OCI-LY3 (cell line): ENCODE measurements at regions not wholly inside any gene's neighbourhood (a gene's known extent, or its start where the extent isn't known, plus 50 kb on each side); places are given as distances from the start of the nearest gene placed in this dataset.

Experiments used
- EZH2phosphoT487 ChIP-seq: fragments of 200-600 bp; shearing (Covaris generic); IDR thresholded peaks from 2 replicates; pipeline ENCODE4 v1.6.1; 2018; ENCODE audit warnings: antibody characterized with exemption, mixed run types, low read depth
- TF ChIP-seq, protein P1 (sequence below): fragments of 200-600, 300-600 bp; sonication (generic); IDR thresholded peaks from 2 replicates; pipeline ENCODE4 v1.5.1; 2014; ENCODE audit warnings: antibody characterized with exemption, low read length, low read depth

DNA sequence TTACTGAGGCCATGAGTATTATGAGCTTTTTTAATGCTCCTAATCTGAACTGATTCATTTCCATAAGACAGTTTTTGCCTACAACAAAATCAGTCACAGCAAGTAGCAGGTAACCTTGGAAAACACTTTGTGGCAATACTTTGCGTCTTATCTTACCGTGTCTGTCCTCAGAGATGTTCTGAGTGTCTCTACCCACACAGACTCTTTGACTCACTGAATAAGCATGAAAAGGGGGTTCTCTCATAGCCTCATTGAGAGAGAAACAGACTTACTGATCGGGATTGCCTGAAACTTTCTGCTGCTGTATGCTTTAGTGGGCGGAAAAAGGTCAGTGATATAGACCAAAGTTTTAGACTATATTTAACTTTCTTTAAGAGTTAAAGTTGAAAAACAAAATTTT is 92.6 kb downstream of the MYL12B start:
- TF ChIP-seq, protein P1, sequence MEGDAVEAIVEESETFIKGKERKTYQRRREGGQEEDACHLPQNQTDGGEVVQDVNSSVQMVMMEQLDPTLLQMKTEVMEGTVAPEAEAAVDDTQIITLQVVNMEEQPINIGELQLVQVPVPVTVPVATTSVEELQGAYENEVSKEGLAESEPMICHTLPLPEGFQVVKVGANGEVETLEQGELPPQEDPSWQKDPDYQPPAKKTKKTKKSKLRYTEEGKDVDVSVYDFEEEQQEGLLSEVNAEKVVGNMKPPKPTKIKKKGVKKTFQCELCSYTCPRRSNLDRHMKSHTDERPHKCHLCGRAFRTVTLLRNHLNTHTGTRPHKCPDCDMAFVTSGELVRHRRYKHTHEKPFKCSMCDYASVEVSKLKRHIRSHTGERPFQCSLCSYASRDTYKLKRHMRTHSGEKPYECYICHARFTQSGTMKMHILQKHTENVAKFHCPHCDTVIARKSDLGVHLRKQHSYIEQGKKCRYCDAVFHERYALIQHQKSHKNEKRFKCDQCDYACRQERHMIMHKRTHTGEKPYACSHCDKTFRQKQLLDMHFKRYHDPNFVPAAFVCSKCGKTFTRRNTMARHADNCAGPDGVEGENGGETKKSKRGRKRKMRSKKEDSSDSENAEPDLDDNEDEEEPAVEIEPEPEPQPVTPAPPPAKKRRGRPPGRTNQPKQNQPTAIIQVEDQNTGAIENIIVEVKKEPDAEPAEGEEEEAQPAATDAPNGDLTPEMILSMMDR = no peak
- no peak for TF ChIP-seq EZH2phosphoT487
